ENCODE measurements at regions not wholly inside any gene's neighbourhood (a gene's known extent, or its start where the extent isn't known, plus 50 kb on each side); places are given as distances from the start of the nearest gene placed in this dataset.

- H2AFZ ChIP-seq (ENCODE audit: low read length) = peak overlapping the region; percentile 82
- H4K20me1 ChIP-seq (ENCODE audit: insufficient read depth, low read length) = no peaks in the 10 kb centered on the region
- H3K4me3 ChIP-seq (ENCODE audit: low read depth, low read length, poor library complexity, severe bottlenecking) = peak overlapping the region; percentile 65
- peak; percentile 4 for DNase-seq (ENCODE audit: low spot score)
- no peaks in the 10 kb centered on the region for H3K9me2 ChIP-seq (ENCODE audit: insufficient read depth, low read length)
- BruUV-seq (replicated peaks) = no TSS peak
- intact Hi-C loops (cut with micrococcal nuclease; ENCODE audit: unreplicated experiment) = loop anchor here (10.0 kb wide), 1 partner anchor 96 kb away; no protein-coding TSS in a partner anchor
- H3K36me3 ChIP-seq (ENCODE audit: insufficient read depth, low read length) = no peaks in the 10 kb centered on the region
- ChIA-PET CTCF (ENCODE audit: unreplicated experiment) (no interaction called here), POLR2A (no interaction called here)
- TF ChIP-seq EZH2phosphoT487 (IDR thresholded peaks at IDR 0.05; ENCODE audit: borderline replicate concordance, low read depth, low read length) (peak; percentile 99; the same call in 1 of the 2 replicates), CTCF (conservative IDR thresholded peaks at IDR 0.05; ENCODE audit: low read length) (no peak)
- no peaks in the 10 kb centered on the region for H3K79me2 ChIP-seq (ENCODE audit: insufficient read depth, low read depth, low read length)
- H3K27ac ChIP-seq (ENCODE audit: low read depth, low read length, poor library complexity, severe bottlenecking) = no peak overlapping the region
- H3K4me2 ChIP-seq (ENCODE audit: low read length) = peak overlapping the region; percentile 76
- H3K4me1 ChIP-seq (ENCODE audit: insufficient read depth, low read length, poor library complexity, severe bottlenecking) = no peaks in the 10 kb centered on the region
- no peaks in the 10 kb centered on the region for H3K9me3 ChIP-seq (ENCODE audit: low read length)
Measured at GRCh38 chr2:132038179-132038882, 123.4 kb downstream of the ANKRD30BL start.

DNA sequence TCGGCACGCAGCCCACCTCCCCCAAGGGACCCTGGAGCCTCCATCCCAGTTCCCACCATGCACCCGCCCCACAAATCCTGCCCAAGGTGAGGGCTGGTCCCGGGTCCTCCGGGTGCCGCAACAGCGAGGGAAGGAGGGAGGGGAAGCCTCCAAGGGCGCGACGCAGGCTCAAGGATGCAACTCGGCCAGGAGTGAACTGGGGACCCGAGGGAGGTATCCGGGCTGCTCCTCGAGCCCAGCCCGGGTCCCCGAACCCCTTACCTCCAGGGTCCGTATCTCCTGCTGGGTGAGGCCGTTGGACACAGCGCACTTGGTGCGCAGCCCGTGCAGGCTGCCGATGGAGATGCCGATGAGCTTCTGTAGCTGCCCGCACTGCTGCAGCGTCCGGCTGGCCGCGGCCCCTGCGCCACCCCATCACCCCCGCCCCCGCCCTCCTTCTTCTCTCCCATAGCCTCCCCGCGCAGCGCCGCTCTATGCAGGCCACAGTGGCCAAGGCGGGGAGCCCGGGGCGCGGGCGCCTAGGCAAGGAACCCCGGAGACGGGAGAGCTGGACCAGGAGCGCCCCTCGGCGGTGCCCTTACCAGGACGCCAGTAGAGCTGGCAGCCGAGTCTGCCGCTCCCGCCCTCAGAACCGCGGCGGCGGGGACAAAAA is 124.1 kb downstream of the ANKRD30BL start:
- Histone ChIP-seq H3K79me2 (ENCODE audit: insufficient read depth, low read depth, low read length) (no peaks in the 10 kb centered on the region), H4K20me1 (ENCODE audit: insufficient read depth, low read length) (no peaks in the 10 kb centered on the region), H3K9me3 (ENCODE audit: low read length) (no peaks in the 10 kb centered on the region), H2AFZ (ENCODE audit: low read length) (peak overlapping the region; percentile 82), H3K9me2 (ENCODE audit: insufficient read depth, low read length) (no peaks in the 10 kb centered on the region), H3K4me2 (ENCODE audit: low read length) (peak overlapping the region; percentile 76), H3K27ac (ENCODE audit: low read depth, low read length, poor library complexity, severe bottlenecking) (no peak overlapping the region), H3K36me3 (ENCODE audit: insufficient read depth, low read length) (no peaks in the 10 kb centered on the region), H3K4me1 (ENCODE audit: insufficient read depth, low read length, poor library complexity, severe bottlenecking) (no peaks in the 10 kb centered on the region), H3K4me3 (ENCODE audit: low read depth, low read length, poor library complexity, severe bottlenecking) (peak overlapping the region; percentile 65)
- peak; percentile 8 for DNase-seq (ENCODE audit: low spot score)
- CTCF ChIA-PET (ENCODE audit: unreplicated experiment) = no interaction called here
- no TSS peak for BruUV-seq (replicated peaks)
- TF ChIP-seq EZH2phosphoT487 (IDR thresholded peaks at IDR 0.05; ENCODE audit: borderline replicate concordance, low read depth, low read length) = no peak
- no peak for TF ChIP-seq CTCF (conservative IDR thresholded peaks at IDR 0.05; ENCODE audit: low read length)
- POLR2A ChIA-PET = no interaction called here
- intact Hi-C loops (cut with micrococcal nuclease; ENCODE audit: unreplicated experiment) = loop anchor here (10.0 kb wide), 1 partner anchor 97 kb away; no protein-coding TSS in a partner anchor

DNA sequence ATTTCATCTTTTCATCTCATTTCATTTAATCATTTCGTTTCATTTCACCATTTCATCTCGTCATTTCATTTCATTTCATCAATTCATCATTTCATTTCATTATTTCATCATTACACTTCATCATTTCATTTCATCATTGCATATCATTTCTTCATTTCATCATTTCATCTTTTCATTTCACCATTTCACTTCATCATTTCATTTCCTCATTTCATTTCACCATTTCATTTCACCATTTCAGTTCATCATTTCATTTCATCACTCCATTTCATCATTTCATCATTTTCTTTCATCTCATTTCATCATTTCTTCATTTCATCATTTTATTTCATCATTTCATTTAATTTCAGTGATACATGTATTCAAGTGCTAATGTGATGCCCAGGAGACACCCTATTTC is 127.1 kb downstream of the ANKRD30BL start:
- H2AFZ ChIP-seq (ENCODE audit: low read length) = no peak overlapping the region
- H4K20me1 ChIP-seq (ENCODE audit: insufficient read depth, low read length) = no peaks in the 10 kb centered on the region
- no peaks in the 10 kb centered on the region for H3K9me2 ChIP-seq (ENCODE audit: insufficient read depth, low read length)
- no TSS peak for BruUV-seq (replicated peaks)
- TF ChIP-seq EZH2phosphoT487 (IDR thresholded peaks at IDR 0.05; ENCODE audit: borderline replicate concordance, low read depth, low read length) (no peak), CTCF (conservative IDR thresholded peaks at IDR 0.05; ENCODE audit: low read length) (no peak)
- no peak overlapping the region for H3K27ac ChIP-seq (ENCODE audit: low read depth, low read length, poor library complexity, severe bottlenecking)
- intact Hi-C loops (cut with micrococcal nuclease; ENCODE audit: unreplicated experiment) = loop anchor here (10.0 kb wide), 1 partner anchor 100 kb away; no protein-coding TSS in a partner anchor
- no peaks in the 10 kb centered on the region for H3K79me2 ChIP-seq (ENCODE audit: insufficient read depth, low read depth, low read length)
- H3K9me3 ChIP-seq (ENCODE audit: low read length) = no peaks in the 10 kb centered on the region
- CTCF ChIA-PET (ENCODE audit: unreplicated experiment) = no interaction called here
- DNase-seq (ENCODE audit: low spot score) = no peak
- H3K4me2 ChIP-seq (ENCODE audit: low read length) = no peak overlapping the region
- H3K4me3 ChIP-seq (ENCODE audit: low read depth, low read length, poor library complexity, severe bottlenecking) = no peak overlapping the region
- POLR2A ChIA-PET = no interaction called here
- H3K4me1 ChIP-seq (ENCODE audit: insufficient read depth, low read length, poor library complexity, severe bottlenecking) = no peaks in the 10 kb centered on the region
- no peaks in the 10 kb centered on the region for H3K36me3 ChIP-seq (ENCODE audit: insufficient read depth, low read length)
